Brain microvascular endothelial cell (primary cell): ENCODE measurements at regions not wholly inside any gene's neighbourhood (a gene's known extent, or its start where the extent isn't known, plus 50 kb on each side); places are given as distances from the start of the nearest gene placed in this dataset.

Experiments
- DNase-seq: peaks from one replicate; pipeline ENCODE4 v3.0.0-alpha.2; 2020
- H3K27ac ChIP-seq: fragments of 250-450 bp; sonication (Bioruptor Pico); 2 replicates; pipeline ENCODE4 v1.5.1; 2020; ENCODE audit warnings: mild to moderate bottlenecking, moderate library complexity
- H3K27me3 ChIP-seq: fragments of 250-450 bp; sonication (Bioruptor Pico); replicated peaks from 2 replicates; pipeline ENCODE4 v1.5.1; 2020; ENCODE audit warnings: mild to moderate bottlenecking
- H3K36me3 ChIP-seq: fragments of 250-450 bp; sonication (Bioruptor Pico); replicated peaks from 2 replicates; pipeline ENCODE4 v1.5.1; 2020; ENCODE audit warnings: mild to moderate bottlenecking
- H3K4me3 ChIP-seq: 2 replicates; pipeline ENCODE4 v1.5.1; 2011; ENCODE audit warnings: low read depth, mild to moderate bottlenecking, control low read depth, low read length, moderate library complexity
- CTCF ChIP-seq: IDR thresholded peaks from 2 replicates; pipeline ENCODE4 v1.5.1; 2011; ENCODE audit warnings: low read depth, mild to moderate bottlenecking, moderate library complexity, low read length, control low read depth, inconsistent platforms; ENCODE audit errors: missing control alignments
- in situ Hi-C: cut with HindIII; loops from 2 replicates; pipeline ENCODE4 v1.10.0; 2017; ENCODE audit warnings: low sequenced_read_pairs, low pct_ligation_motif_present

- H3K4me3 ChIP-seq: no peak overlapping the region
- no peaks in the 10 kb centered on the region for H3K27me3 ChIP-seq
- no peak overlapping the region for H3K27ac ChIP-seq
- in situ Hi-C loops: no loop called here
- TF ChIP-seq CTCF: no peak
- no peak for DNase-seq
- H3K36me3 ChIP-seq: no peaks in the 10 kb centered on the region
These were observed 131.0 kb upstream of the DAB2 start for GRCh38 chr5:39555788-39556187.

GRCh38 chr5:39547553-39548154, 122.9 kb upstream of the DAB2 start:
- Histone ChIP-seq H3K36me3 (no peaks in the 10 kb centered on the region), H3K27me3 (no peaks in the 10 kb centered on the region), H3K4me3 (no peak overlapping the region), H3K27ac (no peak overlapping the region)
- TF ChIP-seq CTCF: peak; percentile 63
- DNase-seq: peak; percentile 60
- in situ Hi-C loops: loop anchor here (25.0 kb wide), 1 partner anchor 160 kb away; no protein-coding TSS in a partner anchor

GRCh38 chr5:39544941-39545340, 120.2 kb upstream of the DAB2 start:
- Histone ChIP-seq H3K27me3 (no peaks in the 10 kb centered on the region), H3K27ac (no peak overlapping the region), H3K36me3 (no peaks in the 10 kb centered on the region), H3K4me3 (no peak overlapping the region)
- in situ Hi-C loops: loop anchor here (25.0 kb wide), 1 partner anchor 158 kb away; no protein-coding TSS in a partner anchor
- DNase-seq: no peak
- no peak for TF ChIP-seq CTCF

- in situ Hi-C loops: loop anchor here (25.0 kb wide), 1 partner anchor 156 kb away; no protein-coding TSS in a partner anchor
These were observed 118.6 kb upstream of the DAB2 start for GRCh38 chr5:39543335-39543734.

GRCh38 chr5:39542511-39543285, 117.9 kb upstream of the DAB2 start:
- Histone ChIP-seq H3K36me3 (no peaks in the 10 kb centered on the region), H3K27me3 (no peaks in the 10 kb centered on the region), H3K27ac (no peak overlapping the region), H3K4me3 (no peak overlapping the region)
- TF ChIP-seq CTCF: no peak
- no peak for DNase-seq
- in situ Hi-C loops: loop anchor here (25.0 kb wide), 1 partner anchor 155 kb away; no protein-coding TSS in a partner anchor

More at GRCh38 chr5:39543335-39543734, 118.6 kb upstream of the DAB2 start:
- no peak for DNase-seq
- TF ChIP-seq CTCF: no peak
- Histone ChIP-seq H3K27ac (no peak overlapping the region), H3K36me3 (no peaks in the 10 kb centered on the region), H3K4me3 (no peak overlapping the region), H3K27me3 (no peaks in the 10 kb centered on the region)
